IPS-NIHi7 (cell line): ENCODE measurements at regions not wholly inside any gene's neighbourhood (a gene's known extent, or its start where the extent isn't known, plus 50 kb on each side); places are given as distances from the start of the nearest gene placed in this dataset.
"Not testable (repeated sequence)": the region's sequence is repeated elsewhere in the genome, so short reads cannot be mapped to it uniquely, and the experiment has no call there.

Source experiments
- DNase-seq: peaks from one replicate; pipeline ENCODE4 v3.0.0; 2012; ENCODE audit warnings: mixed read lengths; ENCODE audit errors: extremely low spot score

DNA sequence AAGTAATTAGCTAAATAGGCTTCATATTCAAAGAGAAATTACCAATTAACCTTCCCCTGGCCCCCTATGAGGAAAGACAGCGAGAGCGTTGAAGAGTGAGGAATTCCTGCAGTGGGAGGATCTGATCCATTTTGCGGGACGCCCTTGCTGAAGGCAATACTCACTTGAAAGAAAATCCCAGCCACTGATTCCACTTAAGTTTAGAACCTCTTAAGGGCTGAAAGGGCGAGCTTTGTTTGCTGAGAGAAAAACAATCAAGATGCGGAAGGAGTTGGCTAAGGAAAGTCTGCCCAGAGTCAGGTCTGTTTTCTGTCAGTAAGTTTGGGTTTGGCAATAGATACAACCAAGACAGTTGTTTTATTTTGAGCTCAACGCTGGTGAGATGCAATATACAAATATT lies 102.8 kb upstream of the GBE1 start:
- peak; percentile 62 for DNase-seq

DNA sequence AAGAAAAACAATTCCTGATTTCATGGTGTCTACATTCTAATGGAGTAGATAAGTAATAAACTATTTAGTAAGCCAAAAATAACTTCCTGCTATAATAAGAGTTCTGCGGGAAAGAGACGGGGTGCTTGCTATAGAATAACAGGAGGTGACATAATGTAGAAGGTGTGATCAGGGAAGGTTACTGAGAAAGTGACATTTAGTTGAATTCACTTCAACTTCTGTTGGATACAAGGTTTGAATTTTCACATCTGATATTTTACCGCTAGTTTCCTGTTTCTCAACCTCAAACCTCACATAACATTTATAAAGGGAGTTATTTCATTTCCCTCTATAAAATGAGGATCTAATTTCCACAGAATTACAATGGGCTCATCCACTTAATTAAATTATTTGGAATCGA lies 102.3 kb upstream of the GBE1 start:
- DNase-seq = no peak

GRCh38 chr3:81861593-81861992 lies 100.1 kb upstream of the GBE1 start:
- no peak for DNase-seq

- no peak for DNase-seq
Observed at GRCh38 chr3:81859524-81859923, 98.1 kb upstream of the GBE1 start.

DNA sequence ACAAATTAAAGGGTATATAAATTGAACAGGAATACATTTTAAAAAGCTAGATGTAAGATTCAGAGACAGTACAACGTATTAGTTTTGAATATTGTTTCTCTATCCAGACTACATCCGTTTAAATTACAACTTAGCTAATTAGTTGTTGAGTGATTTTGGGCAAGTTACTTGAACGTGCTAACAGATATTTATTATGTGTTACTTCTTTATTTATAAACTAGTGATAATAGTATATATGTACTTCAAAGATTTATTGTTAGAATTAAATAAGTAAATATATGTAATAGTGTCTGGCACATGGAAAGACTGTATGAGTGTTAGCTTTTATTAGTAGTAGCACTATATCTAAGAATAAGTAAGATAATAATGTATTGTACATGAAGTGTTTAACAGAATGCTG lies 92.0 kb upstream of the GBE1 start:
- DNase-seq = no peak

DNA sequence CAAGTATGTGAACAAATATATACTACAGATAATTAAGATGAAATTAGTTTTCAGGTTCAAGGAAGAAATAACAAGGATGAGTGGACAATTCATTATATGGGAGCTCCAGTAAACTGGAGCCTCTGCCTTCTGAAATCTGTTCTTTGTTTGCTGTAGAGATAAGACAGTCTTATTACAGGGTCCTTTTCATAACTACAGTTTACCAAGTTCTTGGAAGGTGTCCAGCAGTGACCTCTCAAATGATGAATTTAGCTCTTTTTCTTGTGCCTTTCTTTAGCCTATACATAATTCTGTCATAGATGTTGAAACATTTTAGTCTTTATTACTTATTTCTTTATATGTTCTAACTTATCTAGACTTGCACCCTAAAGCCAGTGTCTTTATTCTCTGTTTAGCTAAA lies 89.7 kb upstream of the GBE1 start:
- no peak for DNase-seq

DNA sequence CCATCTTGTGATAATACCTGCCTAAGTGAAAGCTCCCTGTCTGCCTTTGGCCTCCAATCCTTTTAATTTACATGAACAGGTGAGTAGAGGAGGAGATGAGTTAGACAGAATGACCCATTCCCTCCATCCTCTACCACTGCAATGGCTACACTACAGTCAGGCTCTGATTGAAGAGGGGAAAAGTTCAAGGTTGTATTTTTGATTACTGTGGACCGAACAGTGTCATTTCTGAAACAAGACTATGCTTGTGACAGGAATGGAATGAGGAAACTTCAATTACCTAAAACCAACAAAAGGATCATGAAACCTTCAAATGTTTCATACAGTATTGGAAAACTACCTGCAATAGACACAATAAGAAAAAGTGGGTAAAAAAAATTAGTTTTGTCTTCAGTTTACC lies 85.5 kb upstream of the GBE1 start:
- DNase-seq = no peak

DNA sequence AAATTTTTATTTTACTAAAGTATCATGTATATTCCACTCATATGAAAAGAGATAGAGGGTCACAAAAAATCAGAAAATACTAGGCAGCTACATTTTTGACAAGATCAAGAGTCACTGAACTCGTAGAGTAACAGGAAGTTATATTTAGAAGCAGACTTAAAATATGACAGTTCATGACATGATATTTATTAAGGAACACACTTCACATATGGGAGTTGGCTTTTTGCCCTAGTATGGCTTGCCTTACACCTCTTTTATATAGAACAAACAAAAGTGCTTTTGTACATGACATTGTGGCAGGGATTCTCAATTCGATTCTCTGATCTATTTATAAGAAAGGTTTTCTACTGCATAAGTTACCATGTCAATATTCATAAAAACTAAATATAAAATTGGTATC lies 80.1 kb upstream of the GBE1 start:
- DNase-seq = no peak

- no peak for DNase-seq
Observed at GRCh38 chr3:81839504-81840094, 78.2 kb upstream of the GBE1 start.

- DNase-seq = no peak
Observed at GRCh38 chr3:81838457-81838856, 77.0 kb upstream of the GBE1 start.

DNA sequence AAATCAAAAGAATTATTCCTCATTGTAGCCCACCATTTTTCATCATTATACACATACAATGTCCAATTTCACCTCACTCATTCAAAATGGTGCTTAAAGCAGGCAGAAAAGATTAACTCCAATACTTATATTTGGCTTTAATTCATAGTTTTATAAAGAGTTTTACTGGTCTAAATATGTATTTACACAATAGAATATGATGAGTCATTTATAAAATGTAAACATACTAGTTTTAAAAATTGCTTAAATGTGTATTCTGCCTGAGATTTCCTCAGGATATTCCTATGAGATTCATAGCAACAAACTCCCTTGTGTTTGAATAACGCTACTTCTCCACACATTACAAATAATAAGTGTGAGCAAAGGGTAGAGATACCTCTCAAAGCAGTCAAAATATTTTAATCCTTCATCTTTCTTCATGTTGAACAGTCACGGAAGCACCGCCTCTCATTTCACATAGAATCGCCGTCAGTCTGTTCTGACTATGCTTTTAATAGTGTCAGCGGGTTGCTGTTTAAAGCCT lies 75.7 kb upstream of the GBE1 start:
- no peak for DNase-seq

DNA sequence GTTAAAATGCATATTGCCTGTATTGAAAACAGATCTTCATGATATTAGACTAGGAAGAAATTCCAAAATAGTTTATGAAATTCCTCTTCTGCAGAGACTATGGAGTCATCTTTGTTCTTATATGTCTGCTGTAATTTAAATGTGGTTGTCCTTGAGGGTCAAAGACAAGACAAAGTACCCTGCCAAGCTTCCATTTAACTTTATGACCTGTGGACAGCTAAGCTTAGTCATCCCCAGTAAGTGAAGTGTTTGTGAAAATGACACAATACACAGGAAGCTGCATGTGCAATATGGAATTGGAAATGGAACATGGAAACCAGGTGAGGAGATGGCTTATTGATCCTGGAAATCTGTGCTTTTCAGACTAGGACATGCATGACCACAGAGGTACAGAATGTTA lies 68.5 kb upstream of the GBE1 start:
- DNase-seq = no peak

- DNase-seq = not testable (repeated sequence)
Observed at GRCh38 chr3:81829272-81829671, 67.8 kb upstream of the GBE1 start.

DNA sequence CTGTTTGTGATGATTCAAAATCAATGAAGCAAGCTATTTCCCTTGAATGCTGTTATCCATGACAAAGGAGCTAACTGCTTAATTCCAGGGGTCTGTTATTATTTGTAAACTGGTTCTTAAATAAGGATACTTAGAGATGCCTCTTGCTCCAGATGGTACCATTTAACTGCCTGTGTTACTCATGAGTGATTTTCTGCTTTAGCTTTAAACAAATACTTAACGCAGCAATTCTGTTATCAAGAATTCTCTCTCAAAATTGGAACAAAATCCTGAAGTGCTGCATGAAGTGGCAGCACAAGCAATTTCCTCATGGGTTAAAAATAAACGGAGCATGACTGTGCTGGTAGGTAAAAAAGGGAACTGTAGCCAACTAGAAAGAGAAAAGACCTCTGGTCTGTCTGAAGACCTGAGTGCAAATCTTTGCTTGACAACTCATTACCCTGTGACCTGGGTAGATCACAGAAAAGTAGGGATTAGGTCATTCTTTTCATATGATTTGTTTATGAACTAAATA lies 62.5 kb upstream of the GBE1 start:
- no peak for DNase-seq

DNA sequence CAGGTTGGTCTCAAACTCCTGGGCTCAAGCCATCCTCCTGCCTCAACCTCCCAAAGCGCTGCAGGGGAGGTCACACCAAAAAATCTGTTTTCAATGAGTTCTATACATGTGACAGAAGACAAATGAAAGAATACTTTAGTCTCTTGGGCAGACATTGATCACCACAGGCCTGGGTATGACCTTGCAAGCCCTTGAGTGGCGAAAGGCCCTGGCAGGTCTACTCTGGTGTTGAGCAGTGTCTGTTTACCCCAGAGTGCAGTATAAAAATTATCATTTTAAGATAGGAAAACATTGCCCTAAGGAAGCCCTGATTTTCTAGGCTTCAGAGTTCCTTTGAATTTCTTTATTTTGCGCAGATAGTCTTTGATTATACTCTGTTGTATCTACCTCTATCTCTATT lies 61.6 kb upstream of the GBE1 start:
- no peak for DNase-seq

DNA sequence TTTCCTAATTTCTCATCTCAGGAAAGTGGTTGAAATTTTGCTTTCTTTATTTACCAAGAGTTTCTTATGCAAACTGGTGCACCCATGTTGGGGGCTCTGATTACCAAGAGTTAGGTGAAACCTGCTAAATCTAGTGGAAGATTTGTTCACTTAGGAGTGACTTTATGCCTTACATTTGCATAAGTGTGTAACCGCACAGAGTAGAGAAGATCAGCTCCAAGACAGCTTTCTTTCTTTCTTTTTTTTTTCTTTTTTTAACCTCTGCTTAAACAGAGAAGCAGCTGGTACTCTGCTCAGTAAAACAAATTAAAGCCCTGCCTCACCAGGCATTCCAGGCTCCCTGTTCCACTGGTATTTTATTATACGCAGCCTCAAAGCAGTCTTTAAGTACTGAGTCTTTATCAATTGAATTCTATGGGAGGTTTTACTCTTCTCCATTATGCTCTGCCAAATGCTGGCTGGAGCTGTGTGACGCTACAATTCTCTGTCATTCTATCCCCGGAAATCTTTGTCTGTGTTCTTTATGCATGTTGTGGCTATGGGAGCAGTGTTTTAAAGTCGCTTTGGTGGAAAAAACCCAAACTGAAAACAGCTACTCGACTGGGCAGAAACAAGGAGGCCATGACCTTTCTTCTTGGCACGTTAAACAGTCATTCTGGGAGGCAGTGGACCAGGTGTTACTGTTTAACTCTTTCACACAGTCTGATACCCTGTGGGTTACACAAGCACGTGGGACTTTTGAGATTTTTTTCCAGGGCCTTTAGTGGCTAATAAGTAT lies 55.2 kb upstream of the GBE1 start:
- no peak for DNase-seq

DNA sequence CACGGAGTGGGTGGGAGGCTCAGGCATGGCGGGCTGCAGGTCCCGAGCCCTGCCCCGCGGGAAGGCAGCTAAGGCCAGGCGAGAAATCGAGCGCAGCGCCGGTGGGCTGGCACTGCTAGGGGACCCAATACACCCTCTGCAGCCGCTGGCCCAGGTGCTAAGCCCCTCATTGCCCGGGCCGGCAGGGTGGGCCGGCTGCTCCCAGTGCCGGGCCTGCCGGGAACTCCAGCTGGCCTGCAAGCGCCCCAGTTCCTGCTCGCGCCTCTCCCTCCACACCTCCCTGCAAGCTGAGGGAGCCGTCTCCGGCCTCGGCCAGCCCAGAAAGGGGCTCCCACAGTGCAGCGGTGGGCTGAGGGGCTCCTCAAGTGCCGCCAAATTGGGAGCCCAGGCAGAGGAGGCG lies 50.7 kb upstream of the GBE1 start:
- DNase-seq = not testable (repeated sequence)
